GM21825 (cell line): ENCODE measurements at regions not wholly inside any gene's neighbourhood (a gene's known extent, or its start where the extent isn't known, plus 50 kb on each side); places are given as distances from the start of the nearest gene placed in this dataset.

ENCODE experiments used
- ATAC-seq: cut with Tn5 transposase; IDR thresholded peaks from one replicate; pipeline ENCODE4 v1.9.1; 2021; ENCODE audit warnings: mild to moderate bottlenecking, moderate library complexity; ENCODE audit not compliant: unreplicated experiment

DNA sequence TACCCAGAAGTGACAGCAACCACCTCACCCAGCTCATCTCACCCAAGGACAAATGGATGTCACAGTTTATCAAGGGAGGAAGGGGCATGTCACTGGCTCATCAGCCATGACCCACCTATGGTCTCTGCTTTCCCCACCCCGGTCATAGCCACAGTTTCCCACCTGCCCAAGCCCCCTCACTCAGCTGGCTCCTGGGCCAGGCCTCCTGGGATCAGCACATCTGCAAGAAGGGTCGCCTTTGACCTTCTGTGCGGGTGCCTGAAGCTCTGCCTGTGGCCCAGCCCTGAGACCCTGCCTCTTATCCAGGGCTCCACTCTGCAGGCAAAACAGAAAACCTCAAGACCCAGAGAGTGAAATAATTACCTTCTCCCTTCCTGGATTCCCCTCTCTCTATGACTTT, 236.4 kb downstream of the BUD13 start:
- ATAC-seq, result no peak

DNA sequence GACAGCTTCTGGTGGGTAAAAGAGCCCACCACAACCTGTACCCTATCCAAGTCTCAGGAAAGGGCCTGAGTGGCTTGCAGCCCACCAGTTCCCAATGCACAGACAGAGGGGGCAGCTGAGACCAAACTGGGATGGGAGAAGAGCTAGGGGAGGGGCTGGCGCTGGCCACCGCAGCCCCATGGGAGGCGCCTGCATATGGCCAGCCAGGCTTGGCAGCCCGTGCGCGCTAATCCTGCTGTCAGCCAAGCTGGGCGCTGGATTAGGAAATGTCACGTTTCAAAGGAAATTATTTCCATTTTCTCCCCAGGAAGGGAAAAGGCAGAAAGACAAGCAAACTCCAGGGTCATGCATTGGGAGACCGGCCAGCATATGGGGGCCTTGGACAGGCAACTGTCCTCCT, 236.8 kb downstream of the BUD13 start:
- ATAC-seq, result no peak

DNA sequence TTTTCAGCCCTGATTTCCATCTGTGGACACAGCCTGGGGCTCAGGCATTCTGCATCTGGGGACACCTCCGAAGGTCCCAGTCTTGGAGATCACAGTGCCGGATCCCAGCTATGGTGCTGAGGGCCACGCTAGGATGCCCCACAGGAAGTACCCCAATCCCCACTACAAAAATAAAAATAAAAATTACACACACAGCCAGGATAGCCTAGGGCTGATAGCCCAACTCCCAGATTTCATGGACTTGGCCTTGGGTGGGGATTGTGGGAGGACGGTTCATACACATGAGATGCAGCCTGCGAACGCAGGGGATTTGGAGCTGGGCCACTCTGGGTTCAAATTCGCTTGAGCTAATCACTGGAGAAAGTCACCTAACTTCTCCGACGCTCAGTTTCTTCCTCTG, 237.7 kb downstream of the BUD13 start:
- ATAC-seq, result no peak

DNA sequence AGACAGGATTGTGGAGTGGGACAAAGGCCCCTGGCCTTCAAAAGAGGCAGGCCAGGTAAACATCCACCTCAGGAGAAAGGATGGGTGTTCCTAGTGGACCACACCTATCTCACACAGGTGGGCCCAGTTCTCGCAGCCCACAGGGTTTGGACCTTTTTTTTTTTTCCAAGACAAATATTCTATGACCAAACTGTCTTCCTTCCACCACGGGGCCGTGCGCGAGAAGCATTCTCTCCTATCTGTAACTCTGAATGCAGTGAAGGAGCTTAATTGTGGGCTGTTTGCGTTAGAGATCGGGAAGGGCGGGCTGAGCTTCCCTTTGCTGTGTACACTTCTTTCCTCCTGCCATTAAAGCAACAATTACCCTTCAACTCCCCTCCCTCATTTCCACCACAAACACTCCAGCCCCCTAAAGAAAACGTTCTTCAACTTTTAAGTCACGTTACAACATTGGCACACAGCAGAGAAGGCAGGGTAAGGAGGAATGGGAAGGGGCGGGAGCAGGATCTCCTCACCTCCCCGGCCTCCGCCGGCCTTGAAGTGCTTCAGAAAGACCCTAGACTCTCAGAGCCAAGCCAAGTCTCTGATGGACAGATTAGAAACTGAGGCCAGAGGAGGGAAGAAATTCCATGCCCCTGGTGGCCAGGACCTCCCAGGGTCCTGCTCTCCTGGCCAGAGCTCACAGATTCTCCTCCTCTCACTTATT, 238.4 kb downstream of the BUD13 start:
- no peak for ATAC-seq

DNA sequence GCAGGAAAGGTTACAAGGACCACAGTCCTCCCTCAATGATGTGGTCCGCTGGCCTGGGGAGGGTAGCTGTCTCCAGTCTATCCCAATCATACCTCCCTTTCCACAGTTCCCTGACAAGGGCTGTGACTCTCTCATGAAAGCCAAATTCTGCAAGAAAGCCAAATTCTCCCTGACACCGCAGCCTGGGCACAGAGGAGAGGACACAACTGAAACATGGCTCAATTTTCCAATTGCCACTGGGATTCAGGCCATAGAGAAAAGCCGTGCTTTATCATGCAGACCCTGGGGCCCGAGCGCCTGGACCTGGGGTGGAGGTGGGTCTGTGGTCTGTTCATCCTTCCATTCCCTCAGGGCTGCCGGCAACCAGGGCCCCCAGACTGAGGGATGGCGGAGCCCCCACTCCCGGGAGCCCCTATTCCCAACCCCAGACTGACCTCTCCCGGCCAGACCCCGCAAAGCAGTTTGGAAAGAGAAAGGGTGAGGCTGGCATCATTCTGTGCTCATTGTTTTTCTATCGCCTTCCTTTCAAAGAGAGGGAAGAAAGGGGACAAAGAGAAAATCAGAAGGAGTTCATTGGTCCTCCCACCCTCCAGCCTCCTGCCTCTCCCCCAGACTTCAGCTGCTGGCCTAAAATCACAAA, 239.5 kb downstream of the BUD13 start:
- ATAC-seq, result no peak

DNA sequence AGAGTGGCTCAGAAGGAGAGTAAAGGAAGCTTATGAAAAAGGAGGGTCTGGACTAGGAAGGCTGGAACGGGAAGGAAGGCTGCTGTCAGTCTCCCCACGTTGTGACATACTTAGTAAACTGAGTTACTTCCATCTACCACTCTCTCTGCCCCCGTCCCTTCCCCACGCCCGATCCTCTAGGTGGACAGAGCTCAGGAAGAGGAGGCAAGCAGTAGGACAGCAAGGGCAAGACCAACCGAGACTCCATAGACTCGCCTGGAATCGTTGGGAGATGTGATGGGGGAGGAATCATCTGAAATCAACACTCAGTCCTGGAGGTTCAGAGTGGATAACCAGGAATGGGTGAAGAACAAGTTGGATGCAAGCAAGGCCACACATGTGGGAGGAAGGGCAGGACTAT, 240.7 kb downstream of the BUD13 start:
- ATAC-seq, result no peak

DNA sequence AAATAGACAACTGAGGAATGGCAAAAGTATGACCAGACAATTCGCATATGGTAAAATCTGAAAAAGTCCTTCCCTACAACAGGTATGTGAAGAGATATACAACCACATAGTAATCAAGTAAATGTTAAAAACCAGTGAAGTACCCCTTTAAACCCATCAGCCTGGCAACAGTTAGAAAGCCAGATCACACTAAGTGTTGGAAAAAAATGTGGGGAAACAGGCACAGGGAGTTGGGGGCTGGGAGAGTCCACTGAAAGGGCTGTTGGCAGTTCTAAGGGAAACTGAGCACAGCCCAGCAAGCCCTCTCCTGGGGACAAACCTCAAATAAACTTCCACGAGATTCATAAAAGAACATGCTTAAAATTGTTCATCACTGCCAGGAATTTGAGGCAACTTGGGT, 242.1 kb downstream of the BUD13 start:
- no peak for ATAC-seq

DNA sequence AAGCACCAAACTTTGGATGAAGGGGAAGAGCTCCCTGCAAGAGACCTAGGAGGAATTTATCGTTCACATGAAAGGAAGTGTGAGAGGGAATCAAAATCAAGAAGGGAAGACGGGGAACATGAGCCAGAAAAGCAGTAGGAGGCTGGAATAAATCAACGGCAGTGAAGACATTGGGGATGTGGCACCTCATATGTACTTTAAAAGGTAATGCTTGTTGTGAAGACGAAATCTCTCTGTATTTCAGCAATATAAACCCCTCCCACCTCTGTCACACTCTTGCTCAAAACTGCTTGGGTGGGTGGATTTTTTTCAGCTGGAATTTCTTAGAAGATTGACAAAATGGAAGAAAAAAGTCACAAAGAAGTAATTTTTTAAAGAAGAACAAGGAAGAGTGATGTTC, 243.5 kb downstream of the BUD13 start:
- ATAC-seq, result no peak

DNA sequence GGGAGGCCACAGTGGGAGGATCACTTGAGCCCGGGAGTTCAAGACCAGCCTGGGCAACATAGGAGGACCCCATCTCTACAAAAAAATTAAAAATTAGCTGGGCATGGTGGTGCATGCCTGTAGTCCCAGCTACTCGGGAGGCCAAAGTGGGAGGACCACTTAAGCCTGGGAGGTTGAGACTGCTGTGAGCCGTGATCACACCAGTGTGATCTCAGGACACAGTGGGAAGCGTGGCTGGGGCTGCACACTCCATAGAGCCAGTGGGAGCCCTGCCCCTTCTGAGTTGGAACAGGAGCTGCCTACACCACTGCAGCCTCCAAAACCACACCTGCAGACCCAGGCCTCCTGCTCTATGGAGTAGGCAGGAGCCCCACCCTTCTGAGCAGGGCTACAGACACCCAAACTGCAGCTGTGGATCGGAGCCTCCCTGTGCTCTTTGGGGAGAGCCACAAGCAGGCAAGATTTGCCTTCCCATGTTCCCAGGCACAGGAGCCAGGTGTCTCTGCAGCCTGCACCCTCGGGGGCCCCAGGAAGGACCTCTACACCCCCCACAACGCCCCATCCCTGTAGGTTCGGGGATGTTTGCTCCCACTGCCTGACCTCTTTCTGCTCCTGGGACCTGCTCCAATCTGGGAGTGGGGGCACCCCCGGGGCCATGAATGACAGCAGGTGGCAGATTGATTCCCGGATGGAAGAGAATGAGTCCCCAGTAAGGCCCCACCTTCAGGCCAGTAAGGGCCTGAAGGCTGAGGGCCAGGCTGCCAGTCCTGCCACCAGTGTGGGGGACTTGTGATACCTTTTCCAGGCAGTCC, 245.4 kb downstream of the BUD13 start:
- ATAC-seq, result no peak

DNA sequence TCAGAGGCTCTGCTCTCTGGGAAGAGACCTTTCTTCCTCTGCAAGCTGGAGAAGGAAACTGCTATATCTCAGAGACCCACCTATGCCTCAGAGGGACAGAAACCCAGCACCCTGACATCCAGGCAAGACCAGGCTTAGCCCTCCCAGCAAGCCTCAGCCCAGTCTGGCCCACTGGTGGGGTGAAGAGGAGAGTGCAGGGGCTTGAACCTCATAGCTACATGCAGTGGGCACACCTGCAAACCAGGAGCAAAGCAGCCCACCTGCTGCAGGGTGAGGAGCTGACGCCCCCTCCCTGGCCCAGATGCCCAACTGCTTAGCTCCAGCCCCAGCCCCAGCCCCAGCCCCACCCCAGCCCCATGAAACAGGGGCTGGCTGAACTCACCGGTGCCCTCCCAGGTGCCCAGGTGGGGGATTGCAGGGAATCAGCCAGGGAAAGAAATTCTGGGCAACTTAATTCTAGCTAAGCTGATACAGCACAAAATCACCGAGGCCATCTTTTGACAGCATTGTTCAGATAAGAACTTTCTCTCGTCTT, 246.8 kb downstream of the BUD13 start:
- ATAC-seq, result no peak

DNA sequence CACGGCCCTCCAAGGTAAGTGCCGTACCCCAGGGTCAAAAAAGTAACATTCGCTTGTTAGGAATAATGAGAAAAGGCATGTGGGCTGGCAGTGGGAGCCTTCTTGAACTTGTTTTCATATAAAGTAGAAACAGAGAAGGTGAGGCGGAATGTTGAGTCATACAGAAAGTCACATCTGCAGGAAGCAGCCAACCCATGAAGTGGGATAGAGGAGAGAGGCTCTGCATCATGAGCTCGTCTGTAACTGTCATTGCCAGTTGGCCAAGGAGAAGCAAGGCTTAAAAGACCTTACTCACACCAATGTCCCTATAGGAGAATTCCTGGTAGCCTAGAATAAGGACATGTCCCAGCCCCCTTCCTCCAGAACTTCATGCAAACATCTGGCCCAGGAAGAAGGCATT, 253.3 kb downstream of the BUD13 start:
- ATAC-seq, result no peak

DNA sequence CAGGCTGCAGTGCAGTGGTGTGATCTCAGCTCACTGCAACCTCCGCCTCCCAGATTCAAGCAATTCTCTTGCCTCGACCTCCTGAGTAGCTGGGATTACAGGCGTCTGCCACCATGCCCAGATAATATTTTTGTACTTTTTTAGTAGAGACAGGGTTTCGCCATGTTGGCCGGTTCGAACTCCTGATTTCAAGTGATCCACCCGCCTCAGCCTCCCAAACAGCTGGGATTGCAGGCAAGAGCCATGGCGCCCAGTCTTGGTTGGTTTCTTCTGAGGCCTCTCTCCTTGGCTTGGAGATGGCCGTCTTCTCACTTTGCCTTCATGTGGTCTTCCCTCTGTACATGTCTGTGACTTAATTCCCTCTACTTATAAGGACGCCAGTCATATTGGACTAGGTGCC, 254.6 kb downstream of the BUD13 start:
- ATAC-seq, result no peak

DNA sequence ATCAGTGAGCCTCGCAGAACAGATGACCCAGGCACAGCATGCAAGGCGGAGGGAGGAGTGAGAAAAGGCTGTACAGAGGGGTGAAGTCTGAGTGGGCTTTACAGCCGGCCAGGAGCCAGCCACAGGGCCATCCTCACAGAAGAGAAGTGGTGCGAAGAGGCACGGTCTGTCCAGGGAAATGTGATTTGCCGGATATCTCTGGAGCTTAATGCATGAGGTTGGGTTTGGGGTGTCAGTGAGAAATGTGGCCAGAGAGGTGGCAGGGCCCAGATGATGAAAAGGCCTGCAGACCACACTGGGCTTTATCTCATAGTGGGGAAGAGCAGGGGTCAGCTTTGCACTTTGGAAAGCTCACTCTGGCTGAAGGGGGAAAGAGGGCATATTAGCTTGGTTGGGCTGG, 255.2 kb downstream of the BUD13 start:
- ATAC-seq, result no peak

DNA sequence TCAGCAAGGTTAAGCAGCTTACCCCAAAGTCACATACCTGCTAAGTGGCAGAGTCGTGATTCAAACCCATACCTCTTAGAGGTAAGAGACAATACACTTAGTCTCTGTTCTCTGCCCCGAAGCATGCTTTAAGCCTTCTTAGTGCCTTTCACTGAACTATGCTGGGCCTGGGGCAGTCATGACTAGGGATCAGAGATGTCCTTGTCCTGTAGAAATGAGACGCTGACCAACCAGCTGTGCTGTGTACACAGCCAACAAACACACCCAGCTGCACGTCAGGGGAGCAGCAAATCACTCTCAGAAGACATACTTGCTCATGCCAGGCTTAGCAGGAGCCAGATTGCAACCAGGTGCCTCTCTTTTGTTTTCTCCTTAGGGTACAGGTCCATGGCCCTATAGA, 255.7 kb downstream of the BUD13 start:
- no peak for ATAC-seq

DNA sequence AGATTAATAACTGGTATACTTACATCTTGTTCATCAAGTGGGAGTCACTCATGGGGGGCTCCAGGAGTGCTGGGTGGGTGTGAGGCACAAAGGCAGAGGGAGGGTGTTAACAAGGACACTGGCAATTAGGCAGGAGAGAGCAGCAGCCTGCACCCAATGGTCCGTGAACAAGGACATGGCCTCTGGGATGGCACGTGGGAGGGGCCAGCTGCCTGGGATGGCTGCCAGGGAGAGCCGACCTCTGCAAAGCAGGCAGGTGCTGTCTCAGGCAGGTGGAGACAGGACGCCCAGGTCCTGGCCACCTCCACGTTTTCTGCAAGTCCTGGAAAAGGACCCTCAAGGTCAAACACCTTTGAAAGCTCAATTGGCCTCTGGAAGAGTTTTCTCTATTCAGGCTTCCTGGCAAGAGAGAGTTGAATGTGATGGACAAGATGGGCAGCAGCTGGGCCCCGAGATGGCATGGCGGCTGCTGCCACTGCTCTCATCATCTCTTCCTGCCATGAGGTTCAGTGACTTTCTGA, 257.1 kb downstream of the BUD13 start:
- ATAC-seq, result no peak

DNA sequence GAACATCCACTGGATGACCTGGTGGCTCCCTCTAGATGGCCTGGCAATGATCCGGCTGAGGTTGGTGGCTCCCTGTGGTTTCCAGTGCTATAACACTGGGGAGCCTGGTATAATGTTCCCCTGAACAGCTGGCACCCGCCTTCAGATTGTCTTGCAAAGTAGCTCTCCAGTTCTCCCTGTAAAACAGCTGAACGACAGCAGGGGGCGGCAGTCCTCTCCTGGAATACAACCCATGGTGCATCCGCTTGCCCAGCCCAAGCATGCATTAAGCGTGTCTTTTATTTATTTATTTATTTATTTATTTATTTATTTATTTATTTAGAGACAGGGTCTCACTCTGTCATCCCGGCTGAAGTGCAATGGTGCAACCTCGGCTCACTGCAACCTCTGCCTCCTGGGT, 258.9 kb downstream of the BUD13 start:
- no peak for ATAC-seq

DNA sequence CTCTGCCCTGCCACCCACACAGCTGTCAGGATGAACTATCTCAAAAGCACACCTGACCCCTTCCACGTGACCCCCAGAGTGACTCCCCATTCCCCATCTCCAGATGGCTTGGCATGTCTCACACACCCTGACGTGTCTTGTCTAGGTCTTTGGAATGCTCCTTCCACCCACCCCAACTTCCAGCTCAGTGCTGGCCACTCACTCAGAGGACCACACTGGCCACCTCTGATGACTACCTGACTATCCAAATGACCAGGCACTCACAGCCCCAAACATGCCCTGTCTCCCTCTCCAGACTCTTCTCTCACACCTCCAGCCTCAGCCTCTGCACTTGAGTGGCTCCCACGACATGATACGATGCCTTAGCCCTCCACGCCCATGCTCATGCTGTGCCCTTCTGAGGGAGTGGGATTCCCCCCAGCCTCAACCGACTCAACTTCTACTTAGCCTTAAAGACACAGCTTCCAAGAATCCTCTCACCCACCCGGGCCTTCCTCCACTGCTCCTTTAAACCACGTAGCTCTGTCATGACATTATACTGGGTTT, 259.4 kb downstream of the BUD13 start:
- no peak for ATAC-seq

DNA sequence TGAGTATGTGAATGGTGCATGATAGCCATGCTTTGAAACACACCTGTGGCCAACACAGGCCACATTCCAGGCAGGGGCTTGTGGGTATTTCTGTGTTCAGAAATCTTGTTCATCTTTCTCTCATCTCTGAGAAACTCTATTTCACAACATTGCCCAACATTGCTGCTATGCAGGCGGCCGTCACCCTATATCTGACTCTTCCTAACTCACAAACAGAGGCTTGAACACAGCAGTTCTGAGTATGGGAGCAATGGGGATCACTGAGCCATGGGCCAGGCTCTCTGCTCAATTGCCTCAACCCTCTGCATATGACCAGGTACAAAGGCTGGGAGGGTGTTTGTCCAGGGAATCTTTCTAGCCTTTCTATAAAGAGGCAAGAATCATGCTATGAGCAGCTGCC, 259.9 kb downstream of the BUD13 start:
- no peak for ATAC-seq

DNA sequence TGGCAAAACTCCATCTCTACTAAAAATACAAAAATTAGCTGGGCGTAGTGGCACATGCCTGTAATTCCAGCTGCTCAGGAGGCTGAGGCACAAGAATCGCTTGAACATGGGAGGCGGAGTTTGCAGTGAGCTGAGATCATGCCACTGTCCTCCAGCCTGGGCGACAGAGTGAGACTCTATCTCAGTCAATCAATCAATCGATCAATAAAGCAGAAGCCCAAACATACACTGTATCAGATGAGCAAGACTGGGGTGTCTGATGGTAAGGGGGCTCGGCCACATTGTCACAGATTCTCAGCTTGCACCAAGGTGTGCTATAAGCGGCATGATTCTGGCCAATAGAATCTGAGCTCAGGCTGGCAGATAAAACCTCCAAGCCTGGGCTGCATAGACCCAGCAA, 261.1 kb downstream of the BUD13 start:
- ATAC-seq, result no peak

DNA sequence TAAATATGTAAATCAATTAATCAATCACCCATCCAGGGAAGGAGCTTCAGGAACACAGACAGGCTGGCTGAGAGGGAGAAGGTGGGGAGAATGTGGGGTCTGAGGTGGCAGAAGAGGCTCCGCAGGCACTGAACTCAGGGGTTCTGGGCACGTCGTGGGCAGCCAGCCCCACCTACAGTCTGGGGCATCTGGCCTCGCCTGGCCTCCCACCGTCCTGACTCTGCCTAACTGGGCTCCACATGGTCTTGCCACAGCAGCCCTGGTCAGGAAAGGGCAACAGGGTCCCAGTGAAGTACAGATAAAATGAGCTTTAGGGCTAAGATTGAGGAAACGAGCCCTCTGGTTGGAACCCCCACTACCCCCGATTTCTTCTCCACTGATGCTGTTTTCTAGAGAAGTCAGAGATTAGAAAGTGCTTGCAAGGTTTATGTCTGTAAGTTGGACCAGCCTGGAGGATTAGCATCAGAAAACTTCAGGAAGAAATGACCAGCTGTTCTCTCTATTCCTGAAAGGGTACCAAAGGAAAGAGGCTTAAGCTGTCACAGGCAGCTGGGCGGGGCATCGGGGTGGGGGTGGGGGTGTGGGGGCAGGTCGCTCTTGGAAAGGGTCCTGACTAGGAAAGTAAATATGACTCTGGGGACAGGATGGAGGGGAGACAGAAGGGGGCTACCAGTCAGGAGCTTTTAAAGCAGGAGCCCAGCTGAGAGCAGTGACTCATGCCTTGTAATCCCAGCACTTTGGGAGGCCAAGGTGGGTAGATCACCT, 261.7 kb downstream of the BUD13 start:
- no peak for ATAC-seq

DNA sequence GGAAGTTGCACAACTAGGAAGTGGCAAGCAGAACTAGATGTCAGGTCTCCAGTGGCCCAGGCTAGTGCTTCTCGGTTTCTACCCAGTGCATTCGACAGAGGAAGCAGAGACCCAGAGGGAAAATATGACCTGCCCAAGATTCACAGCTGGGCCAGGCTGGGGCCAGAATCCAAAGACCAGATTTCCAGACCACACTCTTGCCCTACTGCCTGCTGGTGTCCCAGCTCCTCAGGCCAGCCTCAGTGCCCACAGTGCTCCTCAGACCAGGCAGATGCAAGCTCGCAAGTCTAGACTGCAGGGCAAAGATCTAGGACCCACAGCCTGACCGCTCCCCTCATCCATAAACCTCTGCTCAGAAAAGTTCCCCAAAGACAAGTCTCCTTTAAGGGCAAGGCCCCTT, 262.6 kb downstream of the BUD13 start:
- ATAC-seq, result no peak
